HCT116 (cell line): ENCODE measurements at regions not wholly inside any gene's neighbourhood (a gene's known extent, or its start where the extent isn't known, plus 50 kb on each side); places are given as distances from the start of the nearest gene placed in this dataset.

ENCODE experiments used
- ATAC-seq: fragments of 200-7000 bp; cut with Tn5 transposase; 2 replicates; pipeline ENCODE4 v1.9.1; 2020; ENCODE audit warnings: mild to moderate bottlenecking, moderate library complexity
- BruUV-seq: library from RNA; stranded (reverse); fragments of 400-500 nt; replicated peaks from 2 replicates; lab custom pipeline; 2021; lab: Mats Ljungman, UMichigan
- CTCF ChIA-PET: fragments of 300-600 bp; sonication (Branson Sonifier 250); formaldehyde crosslinking; loops from one replicate; lab custom pipeline; 2021; ENCODE audit warnings: antibody characterized with exemption; lab: Charles Lee
- POLR2A ChIA-PET: fragments of 300-600, 350-600 bp; sonication (Branson Sonifier 250); formaldehyde crosslinking; loops from one replicate; lab custom pipeline; 2021; ENCODE audit warnings: antibody characterized with exemption; lab: Charles Lee
- RAD21 ChIA-PET, 2 experiments: fragments of 300-600 bp; sonication (Branson Sonifier 250); formaldehyde crosslinking; loops; one replicate each; lab custom pipeline; 2023; ENCODE audit warnings: low total read pairs in 2 of 2; ENCODE audit not compliant: uncharacterized antibody in 2 of 2, unreplicated experiment in 2 of 2, low non-redundant PET in 1 of 2; lab: Charles Lee
- DNase-seq: peaks from one replicate; pipeline ENCODE4 v3.0.0-alpha.2; 2010; ENCODE audit warnings: low read depth, low spot score
- H2AFZ ChIP-seq: fragments of 200-600 bp; shearing (Covaris generic), sonication (generic); 2 replicates; pipeline ENCODE4 v1.6.1; 2017; ENCODE audit warnings: low read depth, mixed run types, mixed read lengths, antibody characterized with exemption, low read length; ENCODE audit not compliant: poor library complexity, severe bottlenecking
- H3K27ac ChIP-seq: 2 replicates; pipeline ENCODE4 v1.5.1; 2012; ENCODE audit warnings: low read depth, low read length
- H3K27me3 ChIP-seq: fragments of 200-600 bp; sonication (generic); 2 replicates; pipeline ENCODE4 v1.6.1; 2016; ENCODE audit warnings: mixed run types, low read length, mixed read lengths; ENCODE audit not compliant: insufficient read depth
- H3K36me3 ChIP-seq, 2 experiments: fragments of 200-500 bp in 1 of 2; fragments of 200-600 bp in 1 of 2; sonication (Bioruptor generic) in 1 of 2; sonication (generic) in 1 of 2; 2 replicates each; pipeline versions ENCODE4 v1.5.1 to v1.6.1; 2014 to 2016; ENCODE audit warnings: low read length in 2 of 2, inconsistent platforms in 1 of 2, mixed read lengths in 1 of 2, mixed run types in 1 of 2; ENCODE audit not compliant: insufficient read depth in 2 of 2, control insufficient read depth in 1 of 2
- H3K4me1 ChIP-seq, 2 experiments: fragments of 200-600 bp in 1 of 2; sonication (generic) in 1 of 2; 2 replicates each; pipeline versions ENCODE4 v1.5.1 to v1.6.1; 2012 to 2017; ENCODE audit warnings: low read length in 2 of 2, inconsistent platforms in 1 of 2, mild to moderate bottlenecking in 1 of 2, mixed read lengths in 1 of 2, mixed run types in 1 of 2, moderate library complexity in 1 of 2; ENCODE audit not compliant: insufficient read depth in 2 of 2, control insufficient read depth in 1 of 2
- H3K4me2 ChIP-seq: fragments of 200-600 bp; sonication (generic); 2 replicates; pipeline ENCODE4 v1.6.1; 2017; ENCODE audit warnings: mixed run types, low read length, mixed read lengths
- H3K4me3 ChIP-seq, 2 experiments: fragments of 200-600 bp in 1 of 2; sonication (generic) in 1 of 2; replicated peaks in 1 of 2; 2 replicates each; pipeline ENCODE4 v1.5.1; 2011 to 2016; ENCODE audit warnings: low read length in 2 of 2, control low read depth in 1 of 2, low read depth in 1 of 2, mild to moderate bottlenecking in 1 of 2, mixed read lengths in 1 of 2, mixed run types in 1 of 2
- H3K79me2 ChIP-seq: fragments of 200-600 bp; sonication (generic); 2 replicates; pipeline ENCODE4 v1.6.1; 2017; ENCODE audit warnings: mild to moderate bottlenecking, mixed run types, low read length, moderate library complexity, mixed read lengths; ENCODE audit not compliant: insufficient read depth
- H3K9ac ChIP-seq: fragments of 200-600 bp; sonication (generic); 2 replicates; pipeline ENCODE4 v1.6.1; 2016; ENCODE audit warnings: low read length, mixed read lengths
- H3K9me2 ChIP-seq: fragments of 200-600 bp; sonication (generic), shearing (Covaris generic); 2 replicates; pipeline ENCODE4 v1.6.1; 2017; ENCODE audit warnings: mixed run types, mild to moderate bottlenecking, moderate library complexity; ENCODE audit not compliant: insufficient read depth
- H3K9me3 ChIP-seq, 2 experiments: fragments of 200-500 bp in 1 of 2; fragments of 200-600 bp in 1 of 2; sonication (Bioruptor generic) in 1 of 2; sonication (generic) in 1 of 2; 2 replicates each; pipeline ENCODE4 v1.6.1; 2014 to 2017; ENCODE audit warnings: low read length in 2 of 2, mixed read lengths in 2 of 2, inconsistent platforms in 1 of 2, low read depth in 1 of 2, mild to moderate bottlenecking in 1 of 2, mixed run types in 1 of 2, moderate library complexity in 1 of 2; ENCODE audit not compliant: control insufficient read depth in 1 of 2, insufficient read depth in 1 of 2
- H4K20me1 ChIP-seq: fragments of 200-600 bp; sonication (generic), shearing (Covaris generic); 2 replicates; pipeline ENCODE4 v1.6.1; 2017; ENCODE audit warnings: mixed run types, mild to moderate bottlenecking, moderate library complexity; ENCODE audit not compliant: insufficient read depth
- CBX3 ChIP-seq: IDR thresholded peaks from 2 replicates; pipeline ENCODE4 v1.6.1; 2012; ENCODE audit warnings: low read depth
- CEBPB ChIP-seq: IDR thresholded peaks from 2 replicates; pipeline ENCODE4 v1.6.1; 2012; ENCODE audit warnings: low read depth
- EGR1 ChIP-seq: IDR thresholded peaks from 2 replicates; pipeline ENCODE4 v1.6.1; 2012; ENCODE audit warnings: low read depth
- ELF1 ChIP-seq: IDR thresholded peaks from 2 replicates; pipeline ENCODE4 v1.6.1; 2012; ENCODE audit warnings: low read depth, borderline replicate concordance
- EZH2 ChIP-seq: fragments of 200-600 bp; sonication (generic); IDR thresholded peaks from 2 replicates; pipeline ENCODE4 v1.6.1; 2017; ENCODE audit warnings: antibody characterized with exemption, mixed run types
- FOSL1 ChIP-seq: IDR thresholded peaks from 2 replicates; pipeline ENCODE4 v1.6.1; 2012; ENCODE audit warnings: low read depth
- JUND ChIP-seq: IDR thresholded peaks from 2 replicates; pipeline ENCODE4 v1.6.1; 2012
- POLR2A ChIP-seq: IDR thresholded peaks from 2 replicates; pipeline ENCODE4 v1.7.0; 2011; ENCODE audit warnings: borderline replicate concordance; ENCODE audit not compliant: insufficient read depth, insufficient read length; ENCODE audit errors: extremely low read depth
- POLR2AphosphoS5 ChIP-seq: IDR thresholded peaks from 2 replicates; pipeline ENCODE4 v1.6.1; 2011; ENCODE audit warnings: mild to moderate bottlenecking, low read depth, low read length, moderate library complexity
- RAD21 ChIP-seq: IDR thresholded peaks from 2 replicates; pipeline ENCODE4 v1.6.1; 2012; ENCODE audit warnings: low read depth, mild to moderate bottlenecking
- SIN3A ChIP-seq: IDR thresholded peaks from 2 replicates; pipeline ENCODE4 v1.6.1; 2012; ENCODE audit warnings: low read depth
- SP1 ChIP-seq: IDR thresholded peaks from 2 replicates; pipeline ENCODE4 v1.6.1; 2012; ENCODE audit warnings: low read depth
- SRF ChIP-seq: IDR thresholded peaks from 2 replicates; pipeline ENCODE4 v1.6.1; 2012; ENCODE audit warnings: low read depth
- TCF7L2 ChIP-seq: IDR thresholded peaks from 2 replicates; pipeline ENCODE4 v1.7.0; 2011; ENCODE audit warnings: borderline replicate concordance, inconsistent platforms; ENCODE audit not compliant: insufficient read depth, insufficient read length; ENCODE audit errors: extremely low read depth
- YY1 ChIP-seq: IDR thresholded peaks from 2 replicates; pipeline ENCODE4 v1.6.1; 2011; ENCODE audit warnings: low read length, low read depth, moderate library complexity, mild to moderate bottlenecking; ENCODE audit not compliant: insufficient replicate concordance; ENCODE audit errors: extremely low read depth
- ZFX ChIP-seq: fragments of 450-650 bp; IDR thresholded peaks from 2 replicates; pipeline ENCODE4 v1.6.1; 2017
- ZNF274 ChIP-seq: fragments of 200-500 bp; sonication (Bioruptor generic); IDR thresholded peaks from 2 replicates; pipeline ENCODE4 v1.6.1; 2014; ENCODE audit warnings: mild to moderate bottlenecking, low read depth, low read length, inconsistent platforms
- intact Hi-C: fragments of 100-400 bp; cut with micrococcal nuclease; formaldehyde crosslinking; loops from 2 replicates; pipeline ENCODE4 v1.10.0; 2022
- TF ChIP-seq, protein P1 (sequence below): IDR thresholded peaks from 2 replicates; pipeline ENCODE4 v1.6.1; 2012

DNA sequence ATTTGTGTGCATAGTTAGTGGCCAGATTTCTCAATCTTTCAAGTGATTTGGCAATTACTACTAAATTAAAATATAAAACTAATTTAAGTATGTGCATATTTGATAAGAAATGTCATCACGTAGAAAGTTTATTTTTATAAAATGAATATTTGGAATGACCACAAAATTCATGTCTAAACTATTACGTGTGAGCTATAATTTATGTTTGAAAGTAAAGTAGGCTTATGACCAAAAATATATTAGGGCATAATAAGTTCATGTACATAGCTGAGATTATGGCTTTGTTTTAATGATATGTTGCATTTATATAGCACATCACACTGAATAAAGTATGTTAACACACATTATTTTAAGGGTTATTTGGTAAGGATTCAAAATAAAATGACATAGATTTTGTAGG lies 1532.6 kb downstream of the C4orf33 start (continued):
- TF ChIP-seq CEBPB (no peak), SP1 (no peak), SRF (no peak), EZH2 (no peak), RAD21 (no peak)

DNA sequence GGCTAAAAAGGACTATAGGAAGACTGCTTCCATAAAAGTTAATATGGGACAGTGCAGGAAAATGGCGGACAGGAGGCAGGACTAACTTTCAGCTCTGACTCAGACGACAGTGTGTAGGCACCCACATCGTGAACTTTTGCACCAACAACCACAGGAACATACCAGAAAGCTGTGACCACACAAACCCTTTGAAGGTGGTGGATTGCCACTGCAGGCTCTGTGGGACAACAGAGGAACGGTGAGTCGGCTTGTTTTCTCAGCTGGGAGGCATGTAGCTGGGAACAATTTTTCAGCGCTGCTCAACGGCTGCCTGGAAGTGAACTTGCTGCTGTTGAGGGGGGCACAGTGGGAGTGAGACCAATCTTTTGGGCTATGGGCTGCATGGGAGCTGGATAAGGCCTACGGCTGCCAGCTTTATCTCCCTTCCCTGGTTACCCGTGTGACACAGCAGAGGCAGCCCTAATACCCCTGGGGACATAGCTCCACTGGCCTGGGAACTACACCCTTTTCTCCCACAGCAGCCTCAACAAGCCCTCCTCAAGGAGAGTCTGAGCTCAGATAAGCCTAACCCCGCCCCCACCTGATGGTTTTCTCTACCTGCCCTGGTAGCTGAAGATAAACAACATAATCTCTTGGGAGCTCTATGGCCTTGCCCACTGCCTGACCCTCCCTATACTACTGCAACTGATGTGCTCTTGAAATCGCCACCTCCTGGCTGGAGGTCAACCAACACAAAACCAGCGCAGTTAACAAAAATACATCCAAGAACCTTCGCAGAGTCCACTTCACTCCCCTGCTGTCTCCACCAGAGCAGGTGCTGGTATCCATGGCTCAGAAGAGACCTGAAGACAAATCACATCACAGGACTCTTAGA lies 1537.0 kb downstream of the C4orf33 start:
- ChIA-PET CTCF (no interaction called here), RAD21 (no interaction called here)

More for the DNA sequence above, 1537.0 kb downstream of the C4orf33 start:
- H3K36me3 ChIP-seq: no peaks in the 10 kb centered on the region
- no peaks in the 10 kb centered on the region for H3K79me2 ChIP-seq
- ATAC-seq: no peak
- no peak overlapping the region for H3K9ac ChIP-seq
- H3K9me2 ChIP-seq: no peaks in the 10 kb centered on the region
- no peaks in the 10 kb centered on the region for H3K9me3 ChIP-seq
- no peak overlapping the region for H3K27ac ChIP-seq
- no peaks in the 10 kb centered on the region; the same call in 1 of the 2 replicates for H4K20me1 ChIP-seq
- no peaks in the 10 kb centered on the region for H3K27me3 ChIP-seq
- intact Hi-C loops: no loop called here
- TF ChIP-seq SIN3A: no peak
- TF ChIP-seq JUND: no peak
- TF ChIP-seq ELF1: no peak
- TF ChIP-seq ZFX: no peak
- no peak for TF ChIP-seq CBX3
- no peak for TF ChIP-seq EGR1
- TF ChIP-seq SP1: no peak
- no peak for TF ChIP-seq YY1
- TF ChIP-seq POLR2A: no peak
- no peak for TF ChIP-seq SRF
- TF ChIP-seq ZNF274: no peak
- no peak for TF ChIP-seq POLR2AphosphoS5
- no peak for TF ChIP-seq RAD21
- TF ChIP-seq, protein P1, sequence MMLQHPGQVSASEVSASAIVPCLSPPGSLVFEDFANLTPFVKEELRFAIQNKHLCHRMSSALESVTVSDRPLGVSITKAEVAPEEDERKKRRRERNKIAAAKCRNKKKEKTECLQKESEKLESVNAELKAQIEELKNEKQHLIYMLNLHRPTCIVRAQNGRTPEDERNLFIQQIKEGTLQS: no peak
- no peak for TF ChIP-seq EZH2
- no peak for TF ChIP-seq TCF7L2
- TF ChIP-seq FOSL1: no peak
- POLR2A ChIA-PET: no interaction called here
- no peak overlapping the region for H3K4me2 ChIP-seq
- no TSS peak for BruUV-seq
- H3K4me3 ChIP-seq: no peak overlapping the region
- DNase-seq: no peak
- H3K4me1 ChIP-seq: no peaks in the 10 kb centered on the region
- no peak overlapping the region for H2AFZ ChIP-seq
